ENCODE measurements at regions not wholly inside any gene's neighbourhood (a gene's known extent, or its start where the extent isn't known, plus 50 kb on each side); places are given as distances from the start of the nearest gene placed in this dataset.

GRCh38 chr5:13508559-13508958 is 435.9 kb downstream of the DNAH5 start:
- intact Hi-C loops (cut with micrococcal nuclease), result no loop called here
- peak; percentile 2 for DNase-seq (ENCODE audit: unreplicated experiment)
- H3K27me3 Mint-ChIP-seq (ENCODE audit: insufficient read depth, unreplicated experiment), result no peaks in the 10 kb centered on the region
- H3K4me1 Mint-ChIP-seq (ENCODE audit: insufficient read depth, unreplicated experiment), result peaks cover 11% of the 10 kb centered on the region
- H3K36me3 Mint-ChIP-seq (ENCODE audit: insufficient read depth, unreplicated experiment), result peaks cover 4% of the 10 kb centered on the region
- H3K4me3 Mint-ChIP-seq (ENCODE audit: unreplicated experiment), result no peak overlapping the region
- ChIA-PET CTCF (interaction anchor here (0.6 to 1.0 kb wide), 5 partner anchors 13 to 867 kb away, joined by 3 to 6 read pairs (median 3); no protein-coding TSS in a partner anchor), POLR2A (interaction anchor here (0.6 to 1.3 kb wide), 2 partner anchors 10 to 1307 kb away, joined by 3 to 4 read pairs; no protein-coding TSS in a partner anchor)
- no peak overlapping the region for H3K27ac Mint-ChIP-seq (ENCODE audit: low read depth, unreplicated experiment)
- no peaks in the 10 kb centered on the region for H3K9me3 Mint-ChIP-seq (ENCODE audit: unreplicated experiment)
- BruUV-seq (replicated peaks), result no TSS peak
- no peak for TF ChIP-seq CTCF (IDR thresholded peaks at IDR 0.05; ENCODE audit: unreplicated experiment)

GRCh38 chr5:13505326-13505725 is 439.2 kb downstream of the DNAH5 start:
- no TSS peak for BruUV-seq (replicated peaks)
- CTCF ChIA-PET, result interaction anchor here (0.6 kb wide), 1 partner anchor 1787 kb away, joined by 5 read pairs; no protein-coding TSS in a partner anchor
- no peak overlapping the region for H3K4me3 Mint-ChIP-seq (ENCODE audit: unreplicated experiment)
- no peak overlapping the region for H3K27ac Mint-ChIP-seq (ENCODE audit: low read depth, unreplicated experiment)
- no peak for DNase-seq (ENCODE audit: unreplicated experiment)
- intact Hi-C loops (cut with micrococcal nuclease), result no loop called here
- H3K9me3 Mint-ChIP-seq (ENCODE audit: unreplicated experiment), result no peaks in the 10 kb centered on the region
- TF ChIP-seq CTCF (IDR thresholded peaks at IDR 0.05; ENCODE audit: unreplicated experiment), result no peak
- POLR2A ChIA-PET, result interaction anchor here (0.7 kb wide), 1 partner anchor 23 kb away, joined by 3 read pairs; no protein-coding TSS in a partner anchor
- H3K4me1 Mint-ChIP-seq (ENCODE audit: insufficient read depth, unreplicated experiment), result no peaks in the 10 kb centered on the region
- no peaks in the 10 kb centered on the region for H3K36me3 Mint-ChIP-seq (ENCODE audit: insufficient read depth, unreplicated experiment)
- H3K27me3 Mint-ChIP-seq (ENCODE audit: insufficient read depth, unreplicated experiment), result no peaks in the 10 kb centered on the region

GRCh38 chr5:13503017-13503416 is 441.5 kb downstream of the DNAH5 start:
- Mint-ChIP-seq H3K27ac (ENCODE audit: low read depth, unreplicated experiment) (no peak overlapping the region), H3K4me1 (ENCODE audit: insufficient read depth, unreplicated experiment) (no peaks in the 10 kb centered on the region), H3K9me3 (ENCODE audit: unreplicated experiment) (no peaks in the 10 kb centered on the region), H3K36me3 (ENCODE audit: insufficient read depth, unreplicated experiment) (no peaks in the 10 kb centered on the region), H3K27me3 (ENCODE audit: insufficient read depth, unreplicated experiment) (no peaks in the 10 kb centered on the region), H3K4me3 (ENCODE audit: unreplicated experiment) (no peak overlapping the region)
- TF ChIP-seq CTCF (IDR thresholded peaks at IDR 0.05; ENCODE audit: unreplicated experiment), result no peak
- ChIA-PET CTCF (interaction anchor here (0.9 to 1.2 kb wide), 2 partner anchors 18 to 454 kb away, joined by 3 read pairs; no protein-coding TSS in a partner anchor), POLR2A (no interaction called here)
- intact Hi-C loops (cut with micrococcal nuclease), result no loop called here
- BruUV-seq (replicated peaks), result no TSS peak
- no peak for DNase-seq (ENCODE audit: unreplicated experiment)

- no peak overlapping the region for H3K27ac Mint-ChIP-seq (ENCODE audit: low read depth, unreplicated experiment)
- no peaks in the 10 kb centered on the region for H3K9me3 Mint-ChIP-seq (ENCODE audit: unreplicated experiment)
- H3K4me1 Mint-ChIP-seq (ENCODE audit: insufficient read depth, unreplicated experiment), result no peaks in the 10 kb centered on the region
- BruUV-seq (replicated peaks), result no TSS peak
- no peaks in the 10 kb centered on the region for H3K27me3 Mint-ChIP-seq (ENCODE audit: insufficient read depth, unreplicated experiment)
- POLR2A ChIA-PET, result no interaction called here
- TF ChIP-seq CTCF (IDR thresholded peaks at IDR 0.05; ENCODE audit: unreplicated experiment), result no peak
- intact Hi-C loops (cut with micrococcal nuclease), result no loop called here
- CTCF ChIA-PET, result interaction anchor here (0.9 to 1.6 kb wide), 2 partner anchors 15 to 22 kb away, joined by 3 to 9 read pairs; no protein-coding TSS in a partner anchor
- no peaks in the 10 kb centered on the region for H3K36me3 Mint-ChIP-seq (ENCODE audit: insufficient read depth, unreplicated experiment)
- no peak overlapping the region for H3K4me3 Mint-ChIP-seq (ENCODE audit: unreplicated experiment)
- peak; percentile 13 for DNase-seq (ENCODE audit: unreplicated experiment)
Observed at GRCh38 chr5:13501176-13501575, 443.3 kb downstream of the DNAH5 start.

Measured in MCF 10A (cell line).